HG03439 (cell line): ENCODE measurements at regions not wholly inside any gene's neighbourhood (a gene's known extent, or its start where the extent isn't known, plus 50 kb on each side); places are given as distances from the start of the nearest gene placed in this dataset.
"Not testable (repeated sequence)": the region's sequence is repeated elsewhere in the genome, so short reads cannot be mapped to it uniquely, and the experiment has no call there.

ENCODE experiments used
- ATAC-seq: cut with Tn5 transposase; IDR thresholded peaks from one replicate; pipeline ENCODE4 v1.9.1; 2021; ENCODE audit warnings: mild to moderate bottlenecking, moderate library complexity; ENCODE audit not compliant: unreplicated experiment

DNA sequence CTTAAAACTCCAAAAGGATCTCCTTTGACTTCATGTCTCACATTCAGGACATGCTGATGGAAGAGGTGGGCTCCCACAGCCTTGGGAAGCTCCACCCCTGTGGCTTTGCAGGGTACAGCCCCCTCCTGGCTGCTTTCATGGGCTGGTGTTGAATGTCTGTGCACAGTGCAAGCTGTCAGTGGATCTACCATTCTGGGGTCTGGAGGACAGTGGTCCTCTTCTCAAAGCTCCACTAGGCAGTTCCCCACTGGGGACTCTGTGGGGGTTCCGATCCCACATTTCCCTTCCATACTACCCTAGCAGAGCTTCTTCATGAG is 150.2 kb upstream of the FBXL17 start:
- ATAC-seq = not testable (repeated sequence)

DNA sequence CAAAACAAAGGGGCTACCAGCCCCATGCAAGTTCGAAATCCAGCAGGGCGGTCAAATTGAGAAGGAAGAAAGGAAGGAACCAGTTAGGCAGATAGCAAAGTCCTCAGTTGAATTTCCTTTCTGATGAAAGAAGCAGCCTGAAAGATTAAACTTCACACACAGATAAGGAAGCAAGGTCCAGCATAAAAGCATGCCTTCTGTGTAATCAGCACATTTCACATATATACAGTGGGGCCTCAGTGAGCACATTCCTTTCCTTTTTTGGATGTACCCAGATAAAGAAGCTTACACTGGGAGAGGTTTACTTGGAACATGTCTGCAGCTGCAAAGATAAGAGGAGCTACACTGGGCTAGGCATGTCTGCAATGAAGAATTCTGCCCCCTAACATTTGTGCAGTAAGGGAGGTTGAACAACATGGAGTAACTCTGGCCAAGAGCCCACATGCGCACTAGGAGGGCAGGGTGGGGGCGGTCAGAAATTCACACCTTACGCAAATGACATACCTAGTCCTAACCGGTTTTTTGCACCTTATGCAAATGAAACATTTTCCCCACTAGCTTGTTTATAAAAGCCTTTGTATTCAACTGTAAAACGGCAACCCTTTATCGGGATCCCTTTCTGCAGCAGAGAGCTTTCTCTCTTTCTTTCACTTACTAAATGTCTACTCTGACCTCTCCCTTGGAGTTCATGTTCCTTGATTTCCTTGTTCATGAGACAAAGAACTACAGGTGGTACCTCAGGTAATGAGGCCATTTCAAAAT is 149.7 kb upstream of the FBXL17 start:
- ATAC-seq = no peak

DNA sequence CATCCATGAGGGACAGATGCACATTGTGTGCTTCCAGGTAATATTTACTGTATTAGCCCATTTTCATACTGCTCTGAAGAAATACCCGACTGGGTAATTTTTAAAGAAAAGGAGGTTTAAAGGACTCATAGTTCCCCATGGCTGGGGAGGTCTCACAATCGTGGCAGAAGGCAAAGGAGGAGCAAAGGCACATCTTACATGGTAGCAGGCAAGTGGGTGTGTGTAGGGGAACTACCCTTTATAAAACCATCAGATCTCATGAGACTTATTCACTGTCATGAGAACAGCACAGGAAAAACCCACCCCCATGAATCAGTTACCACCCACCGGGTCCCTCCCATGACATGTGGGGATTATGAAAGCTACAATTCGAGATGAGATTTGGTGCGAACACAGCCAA is 148.8 kb upstream of the FBXL17 start:
- no peak for ATAC-seq

DNA sequence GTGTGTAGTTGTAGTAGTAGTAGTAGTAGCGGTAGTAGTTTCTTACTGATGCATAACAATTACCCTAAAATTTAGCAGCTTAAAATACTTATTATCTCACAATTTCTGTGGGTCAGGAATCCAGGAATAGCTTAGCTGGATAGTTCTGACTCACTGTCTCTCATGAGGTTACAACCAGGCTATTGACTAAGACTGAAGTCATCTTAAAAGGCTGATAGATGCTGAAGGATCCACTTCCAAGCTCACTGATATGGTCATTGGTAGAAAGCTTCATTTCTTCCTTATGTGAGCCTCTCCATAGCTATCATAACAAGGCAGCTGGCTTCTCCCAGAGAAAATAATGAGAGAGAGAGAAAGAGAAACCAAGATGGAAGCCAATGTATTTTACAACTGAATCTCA is 147.5 kb upstream of the FBXL17 start:
- no peak for ATAC-seq

DNA sequence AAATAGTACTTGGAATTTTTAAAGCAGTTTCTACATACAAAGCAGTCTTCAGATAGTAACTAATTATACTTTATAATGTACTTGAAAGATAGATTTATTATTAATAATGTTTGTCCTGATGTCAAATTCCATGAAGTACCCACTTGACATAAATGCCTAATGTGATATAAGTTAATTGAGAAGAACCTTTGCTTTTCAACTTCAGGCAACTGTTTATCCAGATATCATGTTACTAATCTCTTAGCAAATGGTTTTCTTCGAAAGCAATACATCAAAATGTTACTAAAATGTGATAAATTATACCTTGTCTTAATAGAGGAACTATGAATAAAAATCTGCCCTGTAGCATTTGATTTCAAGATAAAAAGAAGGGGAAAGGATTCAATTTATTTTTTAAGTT is 146.8 kb upstream of the FBXL17 start:
- ATAC-seq = no peak

DNA sequence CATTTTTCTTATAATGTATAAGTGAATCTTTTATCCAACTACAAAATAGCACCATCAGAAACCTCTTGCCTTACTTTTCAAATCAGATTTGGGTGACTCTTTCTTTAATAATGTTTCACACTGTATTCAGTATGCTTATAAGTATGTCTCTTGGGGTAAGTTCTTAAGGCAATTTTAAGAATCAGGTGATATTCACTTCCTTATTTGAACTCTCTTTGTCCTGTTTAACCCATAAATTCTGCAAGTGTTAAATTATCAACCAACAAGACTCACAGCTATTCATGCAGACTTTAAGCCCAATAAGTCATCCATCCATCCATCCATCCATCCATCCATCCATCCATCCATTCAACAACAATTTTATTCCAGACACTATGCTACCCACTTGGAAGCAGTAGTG is 142.7 kb upstream of the FBXL17 start:
- ATAC-seq = no peak

DNA sequence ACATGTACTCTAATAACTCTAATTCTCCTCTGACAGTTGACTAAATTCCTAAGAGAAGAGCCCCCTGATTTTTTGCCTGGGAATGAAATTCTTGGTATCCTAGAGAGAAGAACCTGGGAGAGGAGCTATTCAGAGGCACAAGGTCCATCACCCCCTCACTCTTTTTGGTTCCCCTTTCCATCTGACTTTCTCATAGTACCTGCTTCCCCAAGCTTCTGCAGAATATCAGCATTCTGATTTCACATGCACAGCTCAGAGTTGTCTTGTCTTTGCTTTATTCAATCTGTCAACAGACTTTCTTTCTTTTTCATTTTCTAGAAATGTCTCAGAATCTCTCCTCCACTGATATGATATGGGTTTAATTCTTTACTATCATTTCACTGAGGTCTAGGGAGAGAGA is 141.5 kb upstream of the FBXL17 start:
- no peak for ATAC-seq

DNA sequence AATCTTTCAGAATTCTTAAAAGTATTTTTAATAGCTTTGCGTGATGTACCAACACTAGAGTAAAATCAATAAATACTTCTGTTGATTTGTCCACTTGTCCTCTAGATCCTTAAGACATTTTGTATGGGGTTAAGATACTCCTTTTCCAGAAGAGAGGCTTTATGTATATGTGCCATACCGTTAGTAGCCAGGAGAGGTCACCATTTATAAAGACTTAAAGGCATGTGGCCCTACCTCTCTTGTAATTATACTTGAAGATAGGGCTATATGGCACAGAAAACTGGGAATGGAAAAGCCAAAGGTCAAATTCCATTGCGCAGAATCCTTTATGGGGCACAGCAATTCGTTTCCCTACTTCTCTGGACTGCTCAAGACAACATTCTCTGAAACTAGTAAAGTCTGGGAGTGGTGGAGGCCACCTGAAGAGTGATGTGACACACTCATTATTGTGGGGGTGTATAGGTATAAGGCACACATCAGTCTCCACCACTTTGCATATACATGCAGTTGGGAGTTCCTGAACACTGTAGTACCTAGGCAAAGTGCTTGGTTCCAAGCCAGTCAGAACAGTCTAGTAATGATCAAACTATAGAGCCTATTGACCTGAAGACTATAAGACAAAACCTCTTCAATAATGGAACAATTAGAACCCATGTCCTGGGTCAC is 140.1 kb upstream of the FBXL17 start:
- peak; percentile 64 for ATAC-seq

DNA sequence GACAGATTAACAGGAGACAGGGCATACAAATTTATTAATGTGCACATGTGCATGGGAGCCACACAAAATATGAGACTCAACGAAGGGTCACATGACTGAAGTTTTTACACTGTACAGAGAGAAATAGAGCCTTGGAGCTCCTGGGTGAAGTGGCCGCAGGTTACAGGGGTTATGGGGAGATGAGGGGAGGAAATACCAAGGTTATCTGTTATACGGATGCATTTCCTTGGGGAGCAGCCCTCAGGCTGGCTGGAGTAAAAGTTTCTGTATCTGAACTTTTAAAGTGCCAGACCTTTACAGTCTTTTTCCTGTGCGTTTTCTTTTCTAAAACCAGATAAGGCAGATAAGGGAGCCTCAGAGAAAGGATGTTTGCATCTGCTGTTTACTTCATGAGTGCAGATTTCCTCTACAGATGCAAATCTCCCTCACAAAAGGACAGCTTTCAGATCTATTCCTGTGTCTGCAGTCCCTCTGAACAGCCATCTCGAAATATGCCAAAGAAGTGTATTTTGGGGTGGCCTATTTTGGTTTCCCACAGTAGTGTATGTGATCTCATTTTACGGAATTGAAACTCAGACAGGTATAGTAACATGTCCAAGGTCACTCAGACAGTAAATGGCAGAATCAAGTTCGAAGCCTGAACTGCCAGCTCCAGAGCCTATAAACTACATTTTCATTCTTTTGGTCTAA is 139.3 kb upstream of the FBXL17 start:
- ATAC-seq = peak; percentile 96

DNA sequence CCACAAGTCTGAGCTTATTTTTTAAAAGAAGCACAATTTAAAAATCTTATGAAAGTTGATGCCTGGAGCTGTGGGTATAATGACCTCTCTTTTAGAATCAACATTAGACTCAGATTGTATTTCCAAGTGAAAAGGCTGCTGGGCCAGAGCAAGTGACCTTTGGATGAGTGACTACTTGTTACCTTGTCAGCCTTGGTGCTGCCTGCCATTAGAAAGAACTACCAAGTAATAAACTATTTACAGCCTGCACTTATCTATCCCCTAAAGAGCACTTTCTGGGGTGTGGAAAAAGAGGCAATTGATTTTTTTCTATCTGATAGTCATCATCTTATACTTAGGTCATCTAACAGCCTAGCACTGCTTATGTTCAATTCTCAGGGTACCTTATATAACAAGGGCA is 134.9 kb upstream of the FBXL17 start:
- no peak for ATAC-seq

DNA sequence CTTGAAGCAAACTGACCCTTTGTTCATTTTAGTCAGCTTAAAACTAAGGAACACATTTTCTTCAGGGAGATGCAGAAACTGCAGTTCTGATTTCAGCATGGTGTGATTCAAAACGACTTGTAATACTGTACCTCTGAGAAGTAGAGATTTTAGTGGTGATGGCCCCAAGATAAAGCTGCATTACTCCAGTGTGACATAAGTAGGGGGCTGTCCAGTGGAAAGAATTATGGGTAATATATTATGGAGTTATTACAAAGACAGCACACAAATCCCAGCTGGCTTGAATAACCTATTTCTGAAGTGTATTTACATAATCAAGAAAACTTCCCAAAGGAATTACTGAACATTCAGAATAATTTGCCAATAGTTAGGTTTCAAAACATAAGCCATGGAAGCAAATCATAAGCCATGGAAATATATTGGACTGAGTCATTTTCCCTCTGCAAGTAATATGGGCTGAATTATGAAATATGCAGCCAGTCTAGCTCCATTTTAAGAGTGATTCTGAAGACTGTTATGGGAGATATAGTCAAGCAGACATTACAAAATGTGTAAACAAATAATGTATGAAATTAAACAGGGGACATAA is 133.7 kb upstream of the FBXL17 start:
- ATAC-seq = no peak

DNA sequence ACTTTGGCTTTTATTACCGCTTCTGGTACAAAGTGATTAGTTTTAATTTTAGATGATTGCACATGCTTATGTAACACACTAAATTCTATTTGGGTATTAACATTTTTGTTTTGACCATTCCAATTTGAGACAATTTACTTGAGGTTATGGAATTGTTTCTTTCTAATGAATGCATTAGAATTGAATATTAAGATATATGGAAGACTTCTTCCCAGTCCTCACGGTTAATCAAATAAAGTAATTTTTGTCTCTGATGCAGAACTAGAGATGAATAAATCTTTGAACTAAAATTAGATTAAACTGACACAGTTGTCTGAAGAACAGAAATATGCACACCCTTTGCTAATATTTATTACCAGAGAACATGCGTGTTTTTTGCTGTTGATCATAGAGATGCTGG is 127.1 kb upstream of the FBXL17 start:
- ATAC-seq = no peak

DNA sequence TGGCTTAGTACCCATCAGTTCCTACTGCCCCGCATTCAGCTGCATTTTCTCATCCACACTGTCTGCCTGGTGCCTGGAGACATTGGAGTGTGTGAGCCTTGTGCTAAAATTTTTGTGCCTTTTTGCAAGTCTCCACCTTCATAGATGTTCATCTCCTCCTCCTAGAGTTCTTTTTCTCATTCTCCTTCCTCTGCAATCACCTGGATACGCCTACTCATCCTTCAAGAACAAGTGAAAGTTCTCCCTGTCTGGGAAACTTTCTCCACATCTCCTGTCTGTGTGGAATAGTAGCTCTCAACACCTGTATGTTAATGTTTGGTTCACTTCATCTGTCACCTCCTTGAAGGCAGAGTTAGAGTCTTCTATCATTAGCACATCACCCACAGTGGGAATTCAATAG is 125.7 kb upstream of the FBXL17 start:
- no peak for ATAC-seq

DNA sequence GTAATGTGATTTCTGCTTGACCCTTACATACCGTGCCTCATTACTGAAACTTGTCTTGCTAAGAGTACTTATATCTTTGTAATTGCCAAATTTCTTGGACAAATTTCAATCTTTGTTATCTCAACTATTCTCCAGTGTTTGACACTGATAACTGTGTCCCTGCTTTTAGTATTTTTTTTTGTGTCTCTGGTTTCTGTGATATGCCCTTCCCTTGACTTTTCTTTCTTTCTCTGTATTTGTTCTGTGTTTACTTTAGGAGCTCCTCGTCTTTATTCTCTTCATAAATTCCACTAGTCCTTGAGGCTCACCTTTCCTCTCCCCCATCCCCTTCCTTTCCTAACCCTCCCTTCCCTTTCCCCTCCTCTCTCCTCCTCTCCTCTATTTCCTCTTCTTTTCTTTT is 123.7 kb upstream of the FBXL17 start:
- no peak for ATAC-seq

DNA sequence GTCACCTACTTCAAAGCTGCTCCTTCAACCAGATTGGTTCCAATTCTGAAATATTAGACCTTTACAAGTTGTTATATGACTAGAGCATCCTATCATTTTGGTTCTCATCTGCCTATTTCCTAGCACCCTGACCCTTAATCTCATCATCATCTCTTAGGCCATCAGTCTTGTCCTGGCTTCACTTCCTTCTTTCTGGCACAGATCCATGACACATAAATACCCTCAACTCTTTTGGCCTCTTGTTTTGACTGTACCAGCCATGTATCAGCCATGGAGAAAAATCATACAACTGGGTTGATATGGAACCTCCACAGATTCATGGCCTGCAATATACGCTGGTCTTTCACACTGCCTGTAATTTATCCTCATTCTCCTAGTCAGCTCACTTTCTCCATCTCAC is 123.1 kb upstream of the FBXL17 start:
- no peak for ATAC-seq

DNA sequence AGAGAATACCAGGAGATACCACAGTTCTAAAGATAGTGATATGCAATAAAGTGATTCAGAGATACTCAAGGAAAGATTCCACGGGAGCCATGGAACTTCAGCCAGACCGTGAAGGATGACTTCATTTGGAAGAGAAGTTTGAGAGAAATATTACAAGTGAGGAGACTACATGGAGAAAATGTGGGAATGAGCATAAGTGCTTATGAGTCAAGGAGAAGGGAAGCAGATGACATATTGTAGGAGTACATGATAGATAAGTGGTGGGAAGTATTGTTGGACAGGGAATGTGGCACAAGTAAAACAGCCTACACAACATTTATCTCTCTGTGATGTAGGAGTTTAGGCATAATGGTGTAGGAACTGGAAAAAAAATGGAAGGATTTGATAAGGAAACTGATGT is 122.1 kb upstream of the FBXL17 start:
- no peak for ATAC-seq

DNA sequence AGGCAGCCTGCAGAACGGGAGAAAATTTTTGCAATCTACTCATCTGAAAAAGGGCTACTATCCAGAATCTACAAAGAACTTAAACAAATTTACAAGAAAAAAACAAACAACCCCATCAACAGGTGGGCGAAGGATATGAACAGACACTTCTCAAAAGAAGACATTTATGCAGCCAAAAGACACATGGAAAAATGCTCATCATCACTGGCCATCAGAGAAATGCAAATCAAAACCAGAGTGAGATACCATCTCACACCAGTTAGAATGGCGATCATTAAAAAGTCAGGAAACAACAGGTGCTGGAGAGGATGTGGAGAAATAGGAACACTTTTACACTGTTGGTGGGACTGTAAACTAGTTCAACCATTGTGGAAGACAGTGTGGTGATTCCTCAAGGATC is 113.7 kb upstream of the FBXL17 start:
- ATAC-seq = not testable (repeated sequence)

DNA sequence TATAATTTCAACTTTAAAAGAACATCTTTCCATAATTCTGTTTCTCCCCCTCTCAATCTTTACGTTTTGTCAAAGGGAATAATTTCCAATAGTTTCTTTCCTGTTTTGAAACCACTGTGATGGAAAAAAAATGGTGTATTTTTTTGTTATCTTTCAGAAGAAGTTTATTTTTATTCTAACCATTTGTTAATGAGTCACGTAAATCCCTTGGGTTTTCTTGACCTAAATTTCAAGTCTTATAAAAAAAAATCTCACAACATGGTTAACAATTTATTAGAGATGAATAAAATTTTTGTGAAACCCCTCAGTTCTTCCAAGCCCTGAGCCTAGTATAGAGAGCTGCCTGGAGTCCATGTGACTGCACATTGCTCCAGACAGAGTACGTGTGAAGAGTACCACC is 106.1 kb upstream of the FBXL17 start:
- ATAC-seq = no peak

DNA sequence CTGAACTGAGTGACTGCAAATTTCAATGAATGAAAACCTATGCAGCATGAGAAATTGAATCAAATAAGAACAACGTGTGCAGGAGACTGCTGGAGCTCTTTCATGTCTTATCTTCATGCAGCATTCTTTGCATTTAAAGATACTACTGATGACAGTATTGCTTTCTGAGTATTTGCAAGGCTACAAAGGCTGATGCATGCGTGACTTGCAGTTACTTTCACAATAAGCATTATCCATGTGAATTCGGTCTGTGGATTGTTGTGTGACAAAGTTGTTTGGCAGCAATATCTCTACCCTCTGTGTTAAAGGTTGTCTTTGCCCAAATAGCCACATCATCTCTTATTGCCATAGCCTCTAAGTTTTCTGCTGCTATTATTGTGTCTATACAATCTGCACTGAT is 102.1 kb upstream of the FBXL17 start:
- ATAC-seq = no peak

DNA sequence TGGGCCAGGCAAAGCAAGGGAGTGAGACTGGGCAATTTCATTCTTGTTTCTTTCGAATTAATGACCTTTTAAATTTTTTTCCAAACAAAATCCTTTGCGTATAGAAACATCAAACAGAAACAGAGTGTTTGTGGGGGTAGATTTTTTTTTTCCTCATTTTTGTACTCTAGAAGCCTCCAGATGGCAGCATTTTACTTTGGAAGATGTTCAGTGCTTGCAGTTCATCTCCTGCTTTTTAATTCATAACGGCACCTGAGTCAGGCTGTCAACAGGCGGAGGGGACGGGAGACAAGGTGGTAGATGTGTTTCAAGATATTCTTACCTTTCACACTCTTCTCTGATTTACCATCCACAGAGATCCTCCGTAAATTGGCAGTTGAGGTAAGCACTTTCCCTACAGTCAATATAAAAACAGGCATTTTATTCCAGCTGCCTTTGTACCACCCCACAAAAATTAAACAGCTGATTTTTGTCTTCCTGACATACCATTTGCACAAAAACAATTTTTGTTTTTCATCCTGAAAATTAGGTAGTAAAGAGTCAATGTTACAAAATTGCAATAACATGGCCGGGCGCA is 99.5 kb upstream of the FBXL17 start:
- no peak for ATAC-seq

DNA sequence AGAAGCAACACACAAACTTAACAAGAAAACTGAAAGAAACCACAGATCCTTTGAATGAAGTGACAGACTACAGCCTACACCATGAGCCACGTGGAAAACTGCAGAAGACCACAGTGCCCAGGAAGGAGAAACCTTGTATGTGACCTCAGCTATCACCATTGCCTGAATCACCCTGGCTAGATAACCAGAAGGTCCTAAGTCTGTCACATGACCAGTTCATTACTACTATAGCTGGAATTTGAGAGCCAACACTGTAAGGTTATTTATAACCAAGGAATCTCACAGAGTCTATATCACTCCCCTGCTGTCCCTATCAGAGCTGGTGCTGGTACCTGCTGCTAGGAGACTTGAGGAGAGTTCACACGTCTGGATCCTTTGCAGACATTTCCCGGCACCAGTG is 90.3 kb upstream of the FBXL17 start:
- ATAC-seq = no peak

DNA sequence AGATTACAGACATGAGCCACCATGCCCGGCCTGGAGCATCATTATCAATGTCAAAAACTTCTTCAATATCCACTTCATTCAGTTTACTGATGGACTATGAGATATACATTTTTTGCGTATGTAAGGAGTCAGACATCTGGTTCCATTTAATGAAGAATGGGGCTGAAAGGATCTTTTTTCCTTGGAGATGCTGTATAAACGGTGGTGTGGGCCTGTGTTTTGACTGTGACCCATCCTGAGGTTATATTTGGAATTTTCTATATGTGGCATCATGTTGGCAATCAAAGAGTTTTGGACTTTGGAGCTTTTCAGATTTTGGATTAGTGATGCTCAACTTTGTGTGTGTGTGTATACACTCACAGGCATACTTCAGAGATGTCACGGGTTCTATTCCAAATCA is 85.7 kb upstream of the FBXL17 start:
- no peak for ATAC-seq
